Muscle layer of colon (tissue), 2 donors: ENCODE measurements at regions not wholly inside any gene's neighbourhood (a gene's known extent, or its start where the extent isn't known, plus 50 kb on each side); places are given as distances from the start of the nearest gene placed in this dataset.
"Not testable (repeated sequence)": the region's sequence is repeated elsewhere in the genome, so short reads cannot be mapped to it uniquely, and the experiment has no call there.

Source experiments
- H3K27ac ChIP-seq: one replicate; pipeline ENCODE4 v1.7.0; 2013; ENCODE audit warnings: low read depth, mild to moderate bottlenecking, low read length, moderate library complexity
- H3K27me3 ChIP-seq, 2 donors: one replicate each; pipeline ENCODE4 v1.7.0; 2013; ENCODE audit warnings: low read length in 2 of 2, mild to moderate bottlenecking in 2 of 2; ENCODE audit not compliant: insufficient read depth in 2 of 2, control insufficient read depth in 1 of 2
- H3K36me3 ChIP-seq: one replicate; pipeline ENCODE4 v1.7.0; 2013; ENCODE audit warnings: mild to moderate bottlenecking, low read length; ENCODE audit not compliant: insufficient read depth
- H3K4me1 ChIP-seq: one replicate; pipeline ENCODE4 v1.7.0; 2013; ENCODE audit warnings: mild to moderate bottlenecking, low read length; ENCODE audit not compliant: insufficient read depth
- H3K4me3 ChIP-seq, 2 donors: one replicate each; pipeline ENCODE4 v1.7.0; 2013; ENCODE audit warnings: low read length in 2 of 2, low read depth in 1 of 2, mild to moderate bottlenecking in 1 of 2, moderate library complexity in 1 of 2
- H3K9ac ChIP-seq: one replicate; pipeline ENCODE4 v1.7.0; 2013; ENCODE audit warnings: low read length
- H3K9me3 ChIP-seq: one replicate; pipeline ENCODE4 v1.7.0; 2013; ENCODE audit warnings: mild to moderate bottlenecking, low read length
- donor health status: abdominal sarcoma.
- donor health status: Adenocarcinoma of cecum.

DNA sequence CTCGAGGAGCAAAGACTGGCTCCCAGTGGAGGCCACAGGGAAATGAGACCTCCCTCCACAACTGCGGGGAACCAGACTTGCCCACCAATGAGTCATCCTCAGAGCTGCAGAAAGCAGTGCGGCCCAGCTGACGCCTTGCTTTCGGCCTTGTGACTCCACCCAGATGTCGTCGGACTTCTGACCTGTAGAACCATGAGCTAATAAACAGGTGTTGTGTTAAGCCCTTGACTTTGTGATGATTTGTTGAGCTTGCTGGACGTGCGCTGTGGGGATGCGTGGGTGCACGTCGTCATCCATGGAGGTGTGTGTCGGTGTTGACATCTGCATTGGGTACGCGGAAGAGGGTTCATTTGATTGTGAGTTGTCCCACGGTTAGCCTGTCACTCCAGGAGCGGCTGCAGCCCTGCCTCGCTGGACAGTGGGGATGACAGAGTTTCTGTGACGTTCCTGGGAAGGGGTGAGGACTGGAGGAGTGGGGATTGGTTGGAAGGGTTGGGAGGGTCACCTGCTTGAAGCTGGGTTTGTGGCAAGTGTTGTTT lies 154.1 kb downstream of the SH3BP4 start:
- Histone ChIP-seq H3K4me3 (no peak overlapping the region), H3K27ac (no peak overlapping the region), H3K9ac (no peak overlapping the region), H3K27me3 (no peaks in the 10 kb centered on the region), H3K9me3 (no peaks in the 10 kb centered on the region), H3K4me1 (no peaks in the 10 kb centered on the region), H3K36me3 (no peaks in the 10 kb centered on the region)

DNA sequence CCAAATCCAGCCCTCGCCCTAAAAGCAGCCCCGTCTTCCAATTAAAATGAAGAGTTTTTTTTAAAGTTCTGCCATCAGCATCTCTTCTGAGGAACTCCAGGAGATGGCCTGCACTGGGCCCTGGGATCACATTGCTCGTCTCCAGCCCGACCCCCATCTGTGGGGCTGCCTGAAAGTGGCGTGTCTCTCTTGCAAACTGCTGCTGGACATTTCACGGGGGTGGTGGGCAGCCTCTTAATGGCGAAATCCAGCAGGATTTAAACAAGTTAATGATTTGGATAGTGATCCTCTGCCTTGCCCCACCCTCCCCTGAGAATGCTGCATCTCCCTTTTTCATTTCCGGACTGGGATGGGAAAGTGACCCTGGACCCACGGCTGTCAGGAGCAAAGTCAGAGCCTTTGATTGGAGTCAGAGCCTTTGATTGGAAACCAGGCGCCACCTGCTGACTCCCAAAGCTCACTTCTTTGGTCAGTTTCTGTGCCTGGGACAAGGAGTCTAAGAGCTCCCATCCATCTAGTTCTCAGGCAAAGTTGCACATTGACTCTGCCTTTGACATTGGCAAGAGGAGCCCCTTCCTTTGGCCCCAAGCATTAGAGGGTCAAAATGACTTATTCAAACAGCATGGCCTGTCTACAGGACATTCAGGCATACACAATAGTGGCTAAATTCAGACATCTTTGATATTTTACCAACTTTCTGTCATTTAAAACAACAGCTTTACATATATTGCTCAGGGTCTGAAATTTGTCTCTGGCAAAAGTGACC lies 155.2 kb downstream of the SH3BP4 start:
- Histone ChIP-seq H3K9me3 (no peaks in the 10 kb centered on the region), H3K27ac (no peak overlapping the region), H3K9ac (no peak overlapping the region), H3K4me1 (no peaks in the 10 kb centered on the region), H3K4me3 (no peak overlapping the region), H3K36me3 (no peaks in the 10 kb centered on the region), H3K27me3 (no peaks in the 10 kb centered on the region)

DNA sequence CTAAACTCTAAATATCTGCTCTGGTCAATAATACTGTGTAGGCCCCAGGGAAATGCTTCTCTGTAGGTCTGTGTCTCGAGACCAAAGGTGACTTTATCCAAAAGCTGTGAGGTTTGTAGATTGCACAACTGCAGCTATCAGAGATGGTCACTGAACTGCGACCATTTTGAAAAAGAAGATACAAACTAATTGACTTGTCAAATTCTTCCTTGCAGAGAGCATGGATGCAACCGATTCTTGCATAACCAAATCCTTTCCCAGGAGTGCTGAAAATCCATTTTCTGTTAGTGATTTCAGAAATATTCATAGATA lies 155.8 kb downstream of the SH3BP4 start:
- Histone ChIP-seq H3K27ac (no peak overlapping the region), H3K9ac (no peak overlapping the region), H3K36me3 (no peaks in the 10 kb centered on the region), H3K27me3 (no peaks in the 10 kb centered on the region), H3K4me1 (no peaks in the 10 kb centered on the region), H3K9me3 (no peaks in the 10 kb centered on the region), H3K4me3 (no peak overlapping the region)

DNA sequence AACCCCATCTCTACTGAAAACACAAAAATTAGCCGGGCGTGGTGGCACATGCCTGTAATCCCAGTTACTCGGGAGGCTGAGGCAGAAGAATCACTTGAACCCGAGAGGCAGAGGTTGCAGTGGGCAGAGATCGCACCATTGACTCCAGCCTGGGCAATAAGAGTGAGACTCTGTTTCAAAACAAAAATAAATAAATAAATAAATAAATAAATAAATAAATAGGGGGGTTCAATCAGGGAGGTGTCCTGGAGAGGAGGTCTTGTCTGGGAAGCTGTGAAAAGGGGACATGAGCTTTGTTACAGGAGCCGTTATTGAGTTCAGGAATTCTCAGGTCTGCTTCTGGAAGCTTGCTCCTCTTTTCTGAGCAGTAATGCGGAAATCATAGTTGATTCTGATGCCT lies 157.7 kb downstream of the SH3BP4 start:
- H3K9ac ChIP-seq, H3K4me3 ChIP-seq, H3K4me1 ChIP-seq, H3K27ac ChIP-seq, H3K9me3 ChIP-seq, H3K36me3 ChIP-seq, H3K27me3 ChIP-seq: not testable (repeated sequence)

DNA sequence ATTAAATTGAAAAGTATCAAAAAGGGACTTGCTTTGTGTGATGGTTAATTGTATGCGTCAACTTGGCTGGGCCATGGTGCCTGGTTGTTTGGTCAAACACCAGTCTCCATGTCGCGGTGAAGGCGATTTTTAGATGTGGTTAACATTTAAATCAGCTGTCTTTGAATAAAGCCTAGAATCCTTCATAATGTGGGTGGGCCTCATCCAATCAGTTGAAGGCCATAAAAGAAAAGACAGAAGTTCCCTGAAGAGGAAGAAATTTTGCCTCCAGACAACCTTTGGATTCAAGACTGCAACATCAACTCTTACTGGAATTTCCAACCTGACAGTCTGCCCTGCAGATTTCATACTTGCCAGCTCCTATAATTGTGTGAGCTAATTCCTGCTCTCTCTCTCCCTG lies 160.5 kb downstream of the SH3BP4 start:
- Histone ChIP-seq H3K27me3 (no peaks in the 10 kb centered on the region), H3K9ac (no peak overlapping the region), H3K4me3 (no peak overlapping the region), H3K36me3 (no peaks in the 10 kb centered on the region), H3K4me1 (no peaks in the 10 kb centered on the region), H3K9me3 (no peaks in the 10 kb centered on the region), H3K27ac (no peak overlapping the region)

DNA sequence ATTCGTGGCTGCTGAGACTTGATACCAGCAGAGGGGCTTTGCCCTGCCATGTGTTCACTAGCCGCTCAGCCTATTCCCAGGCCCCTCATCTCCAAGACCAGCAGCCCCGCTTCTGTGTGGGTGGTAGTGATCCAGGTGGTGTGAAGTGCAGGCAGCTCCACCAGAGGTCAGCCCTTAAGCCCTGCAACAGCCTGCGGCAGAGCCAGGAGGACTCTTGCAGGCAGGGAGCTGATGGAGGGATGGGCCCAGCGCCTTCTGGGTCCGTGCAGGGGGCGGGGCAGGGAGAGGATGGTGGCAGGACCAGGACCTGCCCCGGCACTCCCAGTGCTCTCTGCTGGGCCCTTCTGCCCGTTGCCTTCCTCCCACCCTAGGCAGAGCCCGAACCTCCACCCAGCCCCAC lies 162.0 kb downstream of the SH3BP4 start:
- Histone ChIP-seq H3K9me3 (no peaks in the 10 kb centered on the region), H3K4me3 (no peak overlapping the region), H3K27me3 (no peaks in the 10 kb centered on the region), H3K9ac (no peak overlapping the region), H3K27ac (no peak overlapping the region), H3K36me3 (no peaks in the 10 kb centered on the region), H3K4me1 (no peaks in the 10 kb centered on the region)

DNA sequence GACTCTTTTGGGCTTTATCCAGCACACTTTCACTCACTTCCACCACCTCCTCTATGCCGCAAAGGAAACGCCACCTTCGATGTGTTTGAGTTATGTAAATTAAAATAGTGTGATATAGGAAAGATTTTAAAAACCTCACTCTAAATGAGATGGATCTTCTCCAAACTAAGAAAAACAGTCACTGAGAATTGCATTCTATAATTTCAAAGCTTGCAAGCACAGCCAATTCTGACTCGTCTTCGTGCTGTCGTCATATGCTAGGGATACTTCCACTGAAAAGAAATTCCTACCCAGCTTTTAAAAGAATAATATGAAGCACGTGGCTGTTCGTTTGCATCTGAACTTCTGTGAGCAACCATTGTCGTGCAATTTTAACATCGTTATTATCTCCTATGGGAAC lies 162.5 kb downstream of the SH3BP4 start:
- Histone ChIP-seq H3K27ac (no peak overlapping the region), H3K27me3 (no peaks in the 10 kb centered on the region), H3K4me1 (no peaks in the 10 kb centered on the region), H3K4me3 (no peak overlapping the region), H3K9ac (no peak overlapping the region), H3K36me3 (no peaks in the 10 kb centered on the region), H3K9me3 (no peaks in the 10 kb centered on the region)

DNA sequence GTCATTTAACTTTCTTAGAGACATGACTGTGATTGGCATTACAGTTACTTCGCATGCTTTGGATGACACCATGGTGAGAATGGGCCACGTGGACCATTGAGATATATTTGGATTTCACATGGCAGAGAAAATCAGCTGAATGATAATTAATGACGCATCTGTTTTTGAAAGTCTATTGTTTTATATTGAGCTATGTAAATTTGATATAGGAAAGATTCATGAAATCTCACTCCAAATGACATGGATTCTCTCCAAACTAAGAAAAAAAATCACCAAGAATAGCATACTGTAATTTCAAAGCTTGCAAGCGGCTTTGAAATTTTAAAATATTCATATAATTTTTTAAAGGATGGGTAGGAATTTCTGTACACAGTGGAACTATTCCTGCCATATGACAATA lies 163.7 kb downstream of the SH3BP4 start:
- H3K27me3 ChIP-seq, result no peaks in the 10 kb centered on the region
- no peaks in the 10 kb centered on the region for H3K4me1 ChIP-seq
- no peak overlapping the region for H3K4me3 ChIP-seq
- no peak overlapping the region for H3K9ac ChIP-seq
- H3K9me3 ChIP-seq, result no peaks in the 10 kb centered on the region
- H3K27ac ChIP-seq, result no peak overlapping the region
- H3K36me3 ChIP-seq, result no peaks in the 10 kb centered on the region

DNA sequence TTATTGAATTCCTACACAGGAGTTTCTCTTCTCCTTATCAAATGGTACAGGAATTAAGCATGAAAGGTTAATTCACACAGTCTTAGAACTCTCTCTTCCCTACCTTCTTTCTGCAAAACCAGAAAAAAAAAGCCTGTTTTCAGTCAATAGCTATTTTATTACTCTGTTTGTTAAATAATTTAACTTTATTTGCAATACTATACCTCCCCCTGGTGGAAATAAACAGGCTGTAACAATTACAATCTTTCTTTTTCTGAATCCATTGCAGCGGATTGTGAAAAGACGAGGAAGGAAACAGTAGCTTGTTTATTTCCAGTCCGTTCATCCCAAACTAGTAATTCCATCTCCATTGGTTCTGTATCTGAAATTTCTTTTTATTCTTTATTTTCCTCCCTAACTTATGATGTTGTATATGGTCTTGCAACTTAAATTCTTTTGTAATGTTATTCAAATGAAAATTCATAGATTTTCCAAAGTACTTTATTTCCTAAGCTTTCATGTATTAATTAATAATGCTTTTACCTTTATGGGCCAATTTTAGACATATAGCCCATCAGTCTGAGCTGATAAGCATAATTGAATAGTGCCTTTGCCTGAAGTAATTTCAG lies 165.2 kb downstream of the SH3BP4 start:
- H3K27ac ChIP-seq, result no peak overlapping the region
- no peak overlapping the region for H3K9ac ChIP-seq
- H3K27me3 ChIP-seq, result no peaks in the 10 kb centered on the region
- no peak overlapping the region for H3K4me3 ChIP-seq
- H3K36me3 ChIP-seq, result no peaks in the 10 kb centered on the region
- H3K9me3 ChIP-seq, result no peaks in the 10 kb centered on the region
- no peaks in the 10 kb centered on the region for H3K4me1 ChIP-seq

DNA sequence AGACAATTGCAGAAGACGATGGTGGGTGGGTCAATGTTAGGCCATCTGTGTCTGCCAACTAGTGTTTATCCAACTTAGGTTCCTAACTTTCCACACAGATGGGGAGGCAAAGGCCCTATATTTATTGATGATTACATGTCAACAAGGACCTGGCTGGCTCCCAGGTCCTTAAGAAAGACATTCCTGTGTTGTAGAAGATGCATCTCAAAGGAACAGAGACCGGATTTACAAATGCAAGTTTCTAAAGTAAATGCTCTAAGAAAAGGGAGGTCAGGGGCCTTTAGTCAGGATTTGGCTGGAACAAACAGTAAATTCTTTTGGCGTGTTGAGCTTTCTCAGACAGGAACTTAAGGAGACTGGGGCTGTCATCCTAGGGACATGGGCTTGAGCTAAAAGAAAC lies 175.0 kb downstream of the SH3BP4 start:
- no peaks in the 10 kb centered on the region for H3K36me3 ChIP-seq
- H3K27ac ChIP-seq, result no peak overlapping the region
- H3K4me1 ChIP-seq, result no peaks in the 10 kb centered on the region
- no peak overlapping the region for H3K9ac ChIP-seq
- no peak overlapping the region for H3K4me3 ChIP-seq
- no peaks in the 10 kb centered on the region for H3K27me3 ChIP-seq
- H3K9me3 ChIP-seq, result no peaks in the 10 kb centered on the region

DNA sequence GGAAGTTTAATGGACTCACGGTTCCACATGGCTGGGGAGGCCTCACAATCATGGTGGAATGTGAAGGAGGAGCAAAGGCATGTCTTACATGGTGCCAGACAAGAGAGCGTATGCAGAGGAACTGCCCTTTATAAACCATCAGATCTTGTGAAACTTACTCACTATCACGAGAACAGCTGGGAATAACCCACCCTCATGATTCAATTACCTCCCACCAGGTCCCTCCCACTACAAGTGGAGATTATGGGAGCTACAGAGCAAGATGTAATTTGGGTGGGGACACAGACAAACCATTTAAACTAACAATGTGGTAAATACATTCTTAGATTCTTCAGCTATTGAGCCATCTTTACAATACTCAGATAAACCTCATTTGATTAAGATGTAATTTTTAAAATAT lies 176.1 kb downstream of the SH3BP4 start:
- H3K27me3 ChIP-seq, result no peaks in the 10 kb centered on the region

DNA sequence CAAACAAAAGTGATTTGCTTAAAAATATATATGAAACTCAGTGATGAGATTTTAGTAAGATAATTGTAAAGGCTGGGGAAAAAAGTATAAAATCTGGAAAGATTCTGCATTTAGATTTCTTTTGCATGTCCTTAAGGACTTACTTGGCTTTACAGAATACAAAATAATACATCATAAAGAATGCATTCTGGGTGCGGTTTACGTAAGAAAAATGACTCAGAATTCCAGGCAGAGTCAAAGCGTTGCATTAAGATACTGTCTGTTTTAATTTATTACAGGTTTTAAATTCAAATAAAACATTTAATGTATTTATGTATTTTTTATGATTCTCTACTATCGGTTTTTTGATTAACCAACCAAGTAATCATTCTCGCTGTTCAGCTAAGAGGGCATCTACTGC lies 178.0 kb downstream of the SH3BP4 start:
- Histone ChIP-seq H3K9me3 (no peaks in the 10 kb centered on the region), H3K4me3 (no peak overlapping the region), H3K9ac (no peak overlapping the region), H3K27me3 (no peaks in the 10 kb centered on the region), H3K4me1 (no peaks in the 10 kb centered on the region), H3K36me3 (no peaks in the 10 kb centered on the region), H3K27ac (no peak overlapping the region)

More for the DNA sequence above, 176.1 kb downstream of the SH3BP4 start:
- Histone ChIP-seq H3K27ac (no peak overlapping the region), H3K4me3 (no peak overlapping the region), H3K4me1 (no peaks in the 10 kb centered on the region), H3K9ac (no peak overlapping the region), H3K36me3 (no peaks in the 10 kb centered on the region), H3K9me3 (no peaks in the 10 kb centered on the region)
